Renal cortex interstitium (tissue), 11 donors: ENCODE measurements at regions not wholly inside any gene's neighbourhood (a gene's known extent, or its start where the extent isn't known, plus 50 kb on each side); places are given as distances from the start of the nearest gene placed in this dataset.
"Not testable (repeated sequence)": the region's sequence is repeated elsewhere in the genome, so short reads cannot be mapped to it uniquely, and the experiment has no call there.

Experiments used
- DNase-seq, 11 donors: peaks; one replicate each; pipeline ENCODE4 v3.0.0-alpha.2; 2013; ENCODE audit warnings: low read depth in 9 of 11, low spot score in 4 of 11; ENCODE audit errors: extremely low read depth in 1 of 11

DNA sequence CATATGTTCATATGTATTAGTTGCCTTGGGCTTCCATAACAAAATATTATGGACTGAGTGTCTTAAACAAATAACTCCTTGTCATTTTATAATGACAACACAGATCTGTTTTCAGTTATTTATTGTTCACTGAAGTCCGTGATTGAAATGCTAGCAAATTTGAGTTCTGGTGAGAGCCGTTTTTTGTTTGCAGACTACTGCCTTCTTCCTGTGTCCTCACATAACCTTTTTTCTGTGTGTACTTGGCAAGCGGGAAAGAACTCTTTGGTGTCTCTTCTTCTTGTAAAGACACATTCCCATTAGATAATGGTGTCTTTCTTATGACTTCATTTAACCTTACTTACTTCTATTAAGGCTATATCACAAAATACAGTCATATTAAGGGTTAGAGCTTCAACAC, 482.9 kb upstream of the EYS start:
- no peak for DNase-seq

DNA sequence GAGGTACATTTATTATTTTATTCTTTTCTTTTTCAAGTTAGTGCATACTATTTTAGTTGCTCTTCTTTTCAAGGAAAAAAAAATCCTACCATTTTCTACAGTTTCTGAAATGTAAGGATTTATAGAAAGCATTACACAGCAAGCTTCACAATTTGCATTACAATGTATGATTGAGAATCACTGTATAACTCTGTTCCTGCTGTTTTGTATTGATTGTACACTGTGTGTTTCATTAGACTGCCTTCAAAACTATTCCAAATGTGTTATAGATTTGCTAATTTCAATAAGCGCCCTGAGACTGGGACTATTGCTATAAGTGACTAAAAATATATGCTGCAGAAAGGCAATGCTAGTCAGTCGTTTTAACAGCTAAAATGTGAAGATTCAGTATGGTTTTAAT, 479.7 kb upstream of the EYS start:
- no peak for DNase-seq

DNA sequence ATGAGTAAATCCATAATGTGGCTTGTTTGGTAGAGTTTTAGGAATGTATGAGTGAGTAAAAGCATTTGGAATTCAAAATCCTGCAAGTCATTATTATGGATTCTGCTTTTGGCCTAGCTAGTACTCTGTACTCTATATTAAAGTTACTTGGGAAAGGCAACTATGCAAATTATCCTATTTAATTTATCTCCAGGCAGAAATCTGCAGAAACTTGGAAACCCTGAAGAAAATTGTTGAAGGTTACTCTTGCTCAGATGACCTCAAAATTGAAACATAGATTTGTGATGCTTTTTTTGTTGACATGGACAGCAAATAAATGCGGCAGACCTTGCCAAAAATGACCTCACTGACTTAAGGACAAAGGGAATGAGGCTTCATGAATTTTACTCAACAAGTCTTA, 477.1 kb upstream of the EYS start:
- DNase-seq, result no peak

DNA sequence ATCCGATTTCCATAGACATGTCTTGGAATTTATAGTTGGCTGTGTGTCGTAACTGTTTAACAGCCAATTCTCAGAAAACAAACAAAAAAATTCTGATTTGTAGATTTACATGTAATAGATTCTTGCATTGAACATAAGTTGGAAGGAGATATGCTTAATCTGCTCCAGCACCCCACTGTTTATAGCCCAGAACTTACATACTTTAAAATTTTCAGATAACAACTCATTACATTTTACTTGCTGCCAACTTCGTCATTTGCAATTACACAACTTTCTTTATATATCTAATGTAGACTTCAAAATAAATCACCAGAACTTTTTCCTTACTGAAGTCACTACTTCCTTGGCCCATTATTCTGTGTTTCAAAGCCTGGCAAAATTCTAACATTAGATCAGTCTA, 472.3 kb upstream of the EYS start:
- no peak for DNase-seq

DNA sequence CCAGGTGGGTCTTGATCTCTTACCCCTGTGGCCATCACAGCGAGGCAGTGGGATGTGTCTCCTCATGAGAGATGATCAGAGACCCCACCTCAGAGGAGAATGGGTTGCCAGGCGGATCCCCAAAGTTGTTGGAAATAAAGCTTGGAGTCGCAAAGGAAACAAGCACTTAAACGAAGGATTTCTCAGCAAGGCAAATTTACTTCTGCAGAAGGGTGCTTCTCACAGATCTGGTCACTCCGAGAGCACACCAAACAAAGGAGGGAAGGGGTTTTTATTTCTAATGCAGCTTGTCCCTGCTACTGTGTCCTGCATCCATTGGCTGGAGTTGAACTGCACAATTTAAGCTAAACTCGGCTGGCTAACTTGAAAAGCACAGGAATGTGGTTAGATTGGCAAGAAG, 466.6 kb upstream of the EYS start:
- no peak for DNase-seq

DNA sequence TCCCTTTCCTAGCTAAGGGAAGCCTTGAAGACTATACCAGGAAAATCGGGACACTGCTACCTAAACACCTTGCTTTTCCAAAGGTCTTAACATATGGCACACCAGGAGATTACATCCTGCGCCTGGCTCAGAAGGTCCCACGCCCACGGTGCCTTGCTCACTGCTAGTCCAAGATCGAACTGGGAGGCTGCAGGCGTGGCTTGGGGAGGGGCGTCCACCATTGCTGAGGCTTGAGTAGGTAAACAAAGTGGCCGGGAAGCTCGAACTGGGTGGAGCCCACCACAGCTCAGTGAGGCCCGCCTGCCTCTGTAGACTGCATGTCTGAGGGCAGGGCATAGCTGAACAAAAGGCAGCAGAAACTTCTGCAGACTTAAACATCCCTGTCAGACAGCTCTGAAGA, 459.7 kb upstream of the EYS start:
- DNase-seq, result not testable (repeated sequence)

DNA sequence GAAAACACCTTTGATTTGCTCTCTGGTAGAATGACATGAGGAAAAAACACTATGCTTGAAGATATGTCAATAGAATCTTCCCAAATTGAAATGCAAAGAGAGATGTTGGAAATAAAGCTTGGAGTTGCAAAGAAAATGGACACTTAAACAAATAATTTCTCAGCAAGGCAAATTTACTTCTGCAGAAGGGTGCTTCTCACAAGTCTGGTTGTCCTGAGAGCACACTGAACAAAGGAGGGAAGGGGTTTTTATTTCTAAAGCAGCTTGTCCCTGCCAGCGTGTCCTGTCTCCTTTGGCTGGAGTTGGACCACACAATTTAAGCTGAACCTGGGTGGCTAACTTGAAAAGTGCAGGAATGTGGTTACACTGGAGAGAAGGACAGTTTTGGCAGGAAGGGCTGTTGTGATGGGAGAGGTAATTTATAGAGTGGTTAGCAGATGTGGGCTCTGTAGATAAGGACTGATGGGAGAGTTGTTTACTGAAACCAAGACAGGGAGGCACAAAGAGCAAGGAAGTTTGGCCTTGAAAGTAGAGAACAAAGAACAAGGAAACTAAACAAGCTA, 454.6 kb upstream of the EYS start:
- no peak for DNase-seq

DNA sequence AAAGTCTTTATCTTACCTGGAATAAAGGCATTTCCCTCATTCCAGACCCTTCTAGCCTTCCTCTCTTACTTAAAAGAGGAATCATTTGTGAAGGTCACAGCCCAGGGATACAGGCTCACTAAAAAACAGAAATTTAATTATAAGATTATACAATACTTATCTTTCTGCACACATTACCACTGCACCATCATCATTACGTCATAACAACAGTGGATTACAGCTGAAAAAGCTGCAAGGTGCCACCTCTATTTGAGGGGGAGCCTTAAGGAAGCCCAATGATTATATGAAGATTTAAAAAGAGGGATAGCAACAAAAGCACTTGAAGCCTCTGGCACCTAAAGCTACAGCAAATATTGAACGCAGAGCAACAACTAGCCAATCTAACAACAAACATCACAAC, 452.9 kb upstream of the EYS start:
- DNase-seq, result no peak

DNA sequence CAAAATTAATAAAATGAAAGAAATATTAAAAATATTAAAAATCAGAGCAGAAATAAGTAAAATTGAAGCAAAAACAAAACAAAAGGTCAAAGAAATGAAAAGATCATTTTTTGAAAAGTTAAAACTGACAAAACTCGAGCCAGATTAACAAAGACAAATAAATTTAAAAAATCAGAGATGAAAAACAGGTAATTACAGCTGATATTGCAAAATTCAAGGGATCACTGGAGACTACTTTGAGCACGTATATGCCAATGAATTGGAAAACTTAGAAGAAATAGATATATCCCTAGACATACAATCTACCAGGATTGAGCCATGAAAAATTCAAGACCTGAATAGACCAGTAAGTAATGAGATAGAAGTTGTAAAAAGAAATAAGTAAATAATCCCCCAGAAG, 446.2 kb upstream of the EYS start:
- DNase-seq, result no peak

DNA sequence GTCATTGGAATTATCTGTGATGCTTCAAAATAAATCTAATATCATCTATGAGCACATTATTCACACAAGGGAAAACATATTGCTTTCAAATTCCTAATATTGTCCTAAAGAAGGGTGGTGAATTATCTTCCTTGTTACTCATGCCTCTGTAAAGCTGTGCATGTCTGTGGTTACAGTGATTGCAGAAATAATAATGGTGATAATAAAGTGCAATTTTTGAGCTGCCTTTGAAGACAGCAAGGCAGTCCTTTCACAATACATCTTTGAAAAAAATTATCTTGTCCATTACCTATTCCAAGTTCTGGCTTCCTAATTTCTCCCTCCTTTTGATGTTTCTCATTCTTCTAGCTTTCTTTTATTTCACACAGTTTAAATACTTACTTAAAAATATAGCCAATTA, 442.1 kb upstream of the EYS start:
- no peak for DNase-seq

DNA sequence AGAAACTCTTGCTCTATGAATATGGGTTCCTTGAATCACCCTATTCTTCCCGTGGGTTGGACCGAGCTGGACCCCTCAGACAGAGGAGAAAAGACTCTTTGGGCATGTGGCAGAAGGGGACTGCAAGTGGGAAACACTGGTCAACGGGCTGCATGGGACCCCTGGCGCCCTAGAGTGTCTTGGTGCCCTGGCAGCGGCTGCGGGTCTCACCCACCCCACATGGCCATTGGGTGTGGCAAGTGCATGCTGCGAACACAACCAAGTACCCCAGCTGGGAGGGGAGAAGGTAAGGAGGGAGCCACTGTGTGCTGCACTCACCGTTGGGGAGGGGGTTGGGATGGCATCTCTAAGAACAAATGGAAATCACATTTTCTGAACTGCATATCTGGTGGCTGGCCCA, 438.8 kb upstream of the EYS start:
- no peak for DNase-seq

DNA sequence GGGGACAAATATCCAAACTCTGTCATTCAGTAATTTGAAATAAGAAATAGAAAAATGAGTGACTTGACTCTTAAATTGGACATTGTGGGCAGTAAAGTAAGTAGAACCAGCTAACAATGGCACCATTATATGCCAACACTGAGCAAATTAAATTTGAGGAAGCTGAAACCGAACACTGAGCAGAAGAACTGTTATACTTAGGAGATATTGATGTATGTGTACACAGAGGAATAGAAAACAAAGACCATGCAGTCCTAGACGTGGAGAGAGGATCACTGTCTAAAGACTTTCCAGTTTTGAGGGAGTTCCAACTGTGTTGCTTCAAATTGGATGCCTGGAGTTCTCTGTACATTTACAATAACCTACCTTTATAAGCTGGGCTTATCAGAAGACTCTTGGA, 427.0 kb upstream of the EYS start:
- no peak for DNase-seq

DNA sequence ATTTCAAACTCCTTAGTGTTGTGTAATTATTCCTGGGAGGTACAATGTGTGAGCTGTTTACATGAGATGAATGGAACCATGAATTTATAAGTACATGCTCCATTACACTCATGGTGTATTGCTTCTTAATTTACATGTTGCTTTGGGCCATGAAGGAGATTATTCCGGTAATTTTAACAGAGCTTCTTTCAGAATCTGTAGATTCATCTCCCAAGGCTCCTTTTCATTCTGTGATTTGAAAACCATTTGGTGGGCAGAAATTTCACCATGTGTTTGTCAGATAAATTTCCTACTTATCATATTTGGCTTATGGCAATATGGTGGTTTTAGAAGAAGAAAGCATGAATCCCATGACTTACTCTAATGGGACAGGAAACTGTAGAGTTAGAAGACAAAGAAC, 421.6 kb upstream of the EYS start:
- DNase-seq, result no peak

DNA sequence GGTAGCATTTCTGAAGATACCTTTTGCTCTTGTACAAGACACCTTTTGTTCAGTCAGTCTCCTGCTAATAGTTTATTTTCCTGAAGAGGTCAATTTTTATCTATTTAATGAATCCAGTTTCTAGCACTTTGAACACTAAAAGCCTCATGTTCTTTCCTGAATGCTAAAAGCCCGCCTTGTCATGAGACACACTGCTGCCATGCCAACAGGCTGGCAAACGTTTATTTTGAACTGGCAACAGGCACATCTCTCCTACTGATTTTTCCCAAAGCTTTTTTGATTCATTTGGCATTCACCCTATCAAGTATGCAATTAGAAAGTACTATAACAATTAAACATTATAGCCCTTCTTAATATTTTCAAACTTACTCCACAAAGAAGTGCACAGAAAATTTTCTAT, 421.2 kb upstream of the EYS start:
- no peak for DNase-seq

DNA sequence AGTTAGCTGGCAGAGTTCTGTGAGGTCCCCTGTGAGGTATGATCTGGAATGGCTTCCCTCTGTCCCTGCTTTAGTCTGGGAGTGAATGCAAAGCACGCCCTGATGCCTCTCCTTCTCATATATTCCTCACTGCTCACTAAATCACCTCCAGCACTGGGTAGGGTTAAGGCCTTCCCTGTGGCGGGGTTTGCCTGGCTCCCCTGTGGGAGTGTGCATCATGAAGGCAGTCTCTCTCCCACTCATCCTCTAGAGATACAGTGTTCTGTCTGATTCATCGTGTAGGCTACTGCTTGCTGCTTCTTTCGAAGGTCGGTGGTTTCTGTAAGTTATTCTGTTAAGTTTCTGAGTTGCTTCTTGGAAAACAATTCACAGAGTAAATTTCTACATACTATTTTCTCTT, 420.0 kb upstream of the EYS start:
- DNase-seq, result no peak

DNA sequence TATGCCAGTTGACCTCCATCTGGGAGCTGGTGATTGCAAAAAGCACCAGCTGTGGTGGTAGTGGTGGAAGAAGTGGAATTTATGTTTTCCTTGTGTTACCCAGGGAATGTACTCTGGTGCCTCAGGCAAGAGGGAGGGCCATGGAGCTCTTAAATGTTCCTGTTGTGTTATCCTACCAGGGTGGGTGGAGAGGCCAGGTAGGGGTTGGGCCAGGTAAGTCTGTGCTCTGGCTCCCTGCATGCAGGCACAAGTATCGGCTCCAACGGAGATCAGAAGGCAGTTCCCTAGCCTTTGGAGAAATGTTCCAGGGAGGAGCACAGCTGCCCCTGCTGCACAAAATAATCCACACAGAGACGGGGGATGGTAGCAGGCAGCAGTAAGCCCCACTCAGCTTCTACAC, 419.3 kb upstream of the EYS start:
- no peak for DNase-seq

DNA sequence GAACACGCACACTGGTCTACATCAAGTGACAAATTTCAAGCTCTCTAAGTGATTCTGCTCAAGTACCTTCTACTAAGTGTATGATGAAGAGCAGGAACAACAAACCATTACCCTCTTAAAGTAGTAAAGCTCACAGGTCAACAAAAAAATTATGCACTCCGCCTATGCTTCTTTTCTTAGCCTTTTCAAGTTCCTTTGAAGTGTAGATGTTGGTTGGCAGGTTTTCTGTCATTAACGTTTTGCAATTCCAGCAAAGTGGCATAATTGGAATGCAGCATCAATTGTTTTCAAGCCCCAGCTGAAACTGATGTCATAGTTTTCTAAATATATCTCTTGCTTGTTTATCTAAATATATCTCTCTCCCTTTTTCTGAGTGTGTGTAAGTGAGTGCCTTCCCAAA, 396.9 kb upstream of the EYS start:
- no peak for DNase-seq

DNA sequence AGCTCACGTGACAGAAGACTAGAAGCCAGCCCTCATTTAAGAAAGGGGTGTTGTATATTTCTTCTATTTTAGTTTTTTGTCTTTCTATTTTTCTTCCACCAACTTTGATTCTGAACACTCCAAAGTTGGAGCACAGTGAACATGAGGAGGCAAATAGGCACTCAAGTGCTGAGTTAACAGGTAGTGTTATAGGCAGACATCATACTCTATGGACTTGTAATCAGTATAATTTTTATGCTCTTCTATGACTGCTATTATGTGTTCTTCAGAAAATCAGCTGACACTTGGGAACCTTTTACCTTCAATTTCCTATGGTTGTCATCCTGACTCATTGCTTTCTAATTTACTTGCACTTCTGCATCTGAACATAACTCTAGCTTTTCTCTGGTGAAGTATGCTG, 396.3 kb upstream of the EYS start:
- no peak for DNase-seq

DNA sequence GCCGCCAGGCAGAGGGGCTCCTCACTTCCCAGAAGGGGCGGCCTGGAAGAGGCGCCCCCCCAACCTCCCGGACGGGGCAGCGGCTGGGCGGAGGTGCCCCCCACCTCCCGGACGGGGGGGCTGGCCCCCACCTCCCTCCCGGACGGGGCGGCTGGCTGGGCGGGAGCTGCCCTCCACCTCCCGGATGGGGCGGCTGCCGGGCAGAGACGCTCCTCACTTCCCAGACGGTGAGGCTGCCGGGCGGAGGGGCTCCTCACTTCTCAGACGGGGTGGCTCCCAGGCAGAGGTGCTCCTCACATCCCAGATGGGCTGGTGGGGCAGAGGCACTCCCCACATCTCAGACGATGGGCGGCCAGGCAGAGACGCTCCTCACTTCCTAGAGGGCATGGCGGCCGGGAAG, 389.7 kb upstream of the EYS start:
- no peak for DNase-seq

DNA sequence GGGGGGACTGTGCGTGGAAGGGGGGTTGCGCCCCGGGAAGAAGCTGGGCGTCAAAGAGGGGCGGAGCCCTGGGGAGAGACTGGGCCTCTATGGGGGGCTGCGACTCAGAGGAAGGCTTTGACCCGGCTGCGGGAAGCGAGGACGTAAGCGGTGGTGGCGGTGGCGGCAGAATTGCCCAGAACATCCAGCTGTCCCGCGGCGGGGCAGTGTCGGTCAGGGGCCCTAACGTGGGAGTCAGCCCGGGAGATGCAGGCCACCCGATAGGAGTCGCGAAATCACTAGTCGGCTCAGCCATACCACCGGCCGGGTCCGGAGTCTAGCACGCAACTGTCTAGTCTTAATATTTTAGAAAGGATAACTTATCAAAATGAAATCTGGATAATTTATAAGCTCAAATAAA, 387.6 kb upstream of the EYS start:
- DNase-seq, result no peak

DNA sequence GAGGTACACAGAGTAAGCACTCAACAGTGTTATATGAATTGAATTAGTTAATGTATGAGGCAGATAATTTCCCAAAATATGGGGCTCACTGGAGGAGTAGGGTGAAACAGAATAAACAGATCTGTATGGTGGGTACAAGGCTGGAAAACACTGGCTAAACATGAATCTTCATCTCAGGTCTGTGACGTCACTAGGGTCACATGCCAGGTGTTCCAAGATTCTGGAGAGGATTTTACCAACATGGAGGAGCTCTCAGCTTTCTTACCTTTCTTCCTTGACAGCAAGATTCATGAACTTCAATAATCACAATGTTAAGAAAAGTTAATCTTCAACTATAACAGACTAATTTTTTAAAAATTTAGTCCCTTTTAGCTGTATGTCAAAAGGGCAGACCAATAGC, 385.3 kb upstream of the EYS start:
- not testable (repeated sequence) for DNase-seq

DNA sequence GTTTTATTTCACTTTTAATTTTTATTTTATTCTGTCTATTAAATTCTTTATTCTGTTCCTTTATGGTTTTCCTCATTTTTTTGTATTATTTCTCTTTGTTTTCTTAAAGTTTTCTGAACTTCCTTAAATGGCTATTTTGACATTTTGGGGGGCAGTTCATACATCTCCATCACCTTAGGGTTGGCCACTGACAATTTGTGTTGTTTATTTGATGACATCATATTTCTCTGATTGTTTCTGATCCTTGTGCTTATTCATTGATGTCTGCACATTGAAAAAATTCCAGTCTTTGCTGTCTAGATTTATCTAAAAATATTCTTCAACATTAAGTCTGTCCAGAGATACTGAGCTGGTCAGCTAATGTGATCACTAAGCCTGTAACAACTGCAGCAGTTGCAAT, 379.5 kb upstream of the EYS start:
- no peak for DNase-seq
